ENCODE measurements at regions not wholly inside any gene's neighbourhood (a gene's known extent, or its start where the extent isn't known, plus 50 kb on each side); places are given as distances from the start of the nearest gene placed in this dataset.

DNA sequence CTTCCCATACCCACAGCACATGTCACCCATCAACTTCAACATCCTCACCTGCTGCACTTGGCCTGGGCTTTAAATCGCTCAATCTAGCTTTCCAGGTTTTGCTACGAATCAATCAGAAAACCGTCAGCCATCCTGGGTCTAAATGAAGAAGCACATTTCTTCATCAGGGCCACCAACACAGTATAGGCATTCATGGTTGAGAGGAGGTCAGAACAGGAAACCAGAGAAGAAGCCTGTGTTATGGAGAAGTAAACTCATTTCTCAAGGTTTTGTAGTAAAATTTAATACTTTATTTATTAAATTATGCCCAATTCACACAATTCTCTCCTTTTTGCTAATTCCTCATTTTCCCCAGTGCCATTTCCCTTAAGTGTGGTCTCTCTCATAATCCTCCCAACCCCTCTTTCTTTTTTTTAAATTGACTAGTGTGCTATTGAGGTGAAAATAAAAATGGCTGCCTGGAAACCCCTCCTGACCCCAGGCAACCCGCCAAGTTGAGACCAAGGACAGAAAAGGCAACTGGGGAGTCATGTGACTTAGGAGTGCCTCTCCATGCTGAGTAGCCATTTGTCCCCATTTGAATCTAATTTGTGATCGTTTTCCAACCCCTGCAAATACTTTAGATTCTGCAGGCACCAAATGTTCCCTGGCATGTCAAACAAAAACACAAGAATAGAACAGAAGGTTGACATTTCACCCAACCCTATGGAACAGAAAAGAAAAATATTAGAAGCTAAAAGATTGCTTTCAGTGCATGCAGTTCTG, 181.1 kb upstream of the NAMPT start:
- Histone ChIP-seq H3K27ac (peak overlapping the region; percentile 62 to 70), H3K4me3 (no peak overlapping the region)
- TF ChIP-seq, protein P1, sequence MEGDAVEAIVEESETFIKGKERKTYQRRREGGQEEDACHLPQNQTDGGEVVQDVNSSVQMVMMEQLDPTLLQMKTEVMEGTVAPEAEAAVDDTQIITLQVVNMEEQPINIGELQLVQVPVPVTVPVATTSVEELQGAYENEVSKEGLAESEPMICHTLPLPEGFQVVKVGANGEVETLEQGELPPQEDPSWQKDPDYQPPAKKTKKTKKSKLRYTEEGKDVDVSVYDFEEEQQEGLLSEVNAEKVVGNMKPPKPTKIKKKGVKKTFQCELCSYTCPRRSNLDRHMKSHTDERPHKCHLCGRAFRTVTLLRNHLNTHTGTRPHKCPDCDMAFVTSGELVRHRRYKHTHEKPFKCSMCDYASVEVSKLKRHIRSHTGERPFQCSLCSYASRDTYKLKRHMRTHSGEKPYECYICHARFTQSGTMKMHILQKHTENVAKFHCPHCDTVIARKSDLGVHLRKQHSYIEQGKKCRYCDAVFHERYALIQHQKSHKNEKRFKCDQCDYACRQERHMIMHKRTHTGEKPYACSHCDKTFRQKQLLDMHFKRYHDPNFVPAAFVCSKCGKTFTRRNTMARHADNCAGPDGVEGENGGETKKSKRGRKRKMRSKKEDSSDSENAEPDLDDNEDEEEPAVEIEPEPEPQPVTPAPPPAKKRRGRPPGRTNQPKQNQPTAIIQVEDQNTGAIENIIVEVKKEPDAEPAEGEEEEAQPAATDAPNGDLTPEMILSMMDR (IDR thresholded peaks at IDR 0.05), result no peak
- no peak for DNase-seq (ENCODE audit: low spot score)

DNA sequence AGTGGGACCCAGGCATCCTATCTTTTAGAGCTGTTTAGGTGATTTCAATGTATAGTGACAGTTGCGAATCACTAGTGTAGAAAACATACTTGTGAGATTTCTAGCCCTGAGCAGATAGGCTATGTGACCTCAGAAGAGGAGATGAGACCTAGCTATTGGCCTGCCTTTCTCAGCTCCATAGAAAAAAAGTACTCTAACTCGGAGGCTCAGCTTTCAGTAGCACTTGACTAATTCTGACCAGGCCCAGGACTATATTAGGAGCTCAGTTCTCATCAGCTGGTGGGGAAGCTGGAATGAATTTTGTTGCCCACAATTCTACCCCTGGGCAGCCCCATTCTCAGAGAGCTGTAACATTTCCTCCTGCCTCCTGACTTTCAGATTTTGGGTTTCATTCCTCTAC, 179.9 kb upstream of the NAMPT start:
- TF ChIP-seq, protein P1 (IDR thresholded peaks at IDR 0.05), result no peak
- no peak for DNase-seq (ENCODE audit: low spot score)
- Histone ChIP-seq H3K27ac (no peak overlapping the region), H3K4me3 (no peak overlapping the region)

GRCh38 chr7:106463851-106464611, 179.2 kb upstream of the NAMPT start:
- TF ChIP-seq, protein P1 (IDR thresholded peaks at IDR 0.05), result no peak
- Histone ChIP-seq H3K27ac (no peak overlapping the region), H3K4me3 (no peak overlapping the region)
- DNase-seq (ENCODE audit: low spot score), result no peak

DNA sequence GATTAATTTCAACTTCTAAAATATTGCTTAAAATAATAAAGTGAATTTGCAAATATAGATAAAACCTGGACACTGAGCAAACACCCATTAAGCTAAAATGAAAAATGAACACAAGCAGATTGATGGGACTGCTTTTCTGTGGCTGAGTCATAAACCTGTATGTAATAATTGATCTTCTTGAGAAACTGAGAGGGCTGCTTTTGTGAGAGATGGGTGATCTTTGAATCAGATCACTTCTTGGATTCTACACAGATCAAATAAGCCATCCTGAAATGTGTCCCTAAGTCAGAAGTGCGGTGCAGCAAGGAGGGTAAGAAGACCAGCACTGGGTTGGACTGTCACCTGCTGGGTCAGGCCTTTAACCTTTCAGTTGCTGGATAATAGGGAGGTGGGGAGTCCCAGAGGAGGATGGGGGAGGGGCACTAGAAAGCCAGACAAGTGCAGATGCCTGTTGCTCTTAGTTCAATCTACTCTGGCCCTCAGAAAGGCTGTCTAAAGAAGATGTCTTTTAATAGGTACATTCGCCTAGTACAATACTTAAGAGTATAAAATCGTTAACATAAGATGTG, 178.2 kb upstream of the NAMPT start:
- H3K27ac ChIP-seq, result no peak overlapping the region
- TF ChIP-seq, protein P1 (IDR thresholded peaks at IDR 0.05), result no peak
- no peak overlapping the region for H3K4me3 ChIP-seq

GRCh38 chr7:106462365-106462859, 177.6 kb upstream of the NAMPT start:
- Histone ChIP-seq H3K27ac (no peak overlapping the region), H3K4me3 (no peak overlapping the region)
- TF ChIP-seq, protein P1 (IDR thresholded peaks at IDR 0.05), result no peak
- no peak for DNase-seq (ENCODE audit: low spot score)

More for the DNA sequence above, 178.2 kb upstream of the NAMPT start:
- no peak for DNase-seq (ENCODE audit: low spot score)

GRCh38 chr7:106460792-106461254, 176.0 kb upstream of the NAMPT start:
- DNase-seq (ENCODE audit: low spot score), result no peak
- TF ChIP-seq, protein P1 (IDR thresholded peaks at IDR 0.05), result no peak
- Histone ChIP-seq H3K4me3 (no peak overlapping the region), H3K27ac (no peak overlapping the region)
